Spleen (tissue), 11 donors: ENCODE measurements at regions not wholly inside any gene's neighbourhood (a gene's known extent, or its start where the extent isn't known, plus 50 kb on each side); places are given as distances from the start of the nearest gene placed in this dataset.

Experiments
- DNase-seq: peaks from one replicate; pipeline ENCODE4 v3.0.0-alpha.2; 2020
- H3K27ac ChIP-seq, 8 donors: fragments of 200-600 bp; sonication (generic) in 7 of 8; 1 replicate in 4 of 8; 2 replicates in 4 of 8; pipeline versions ENCODE4 v1.5.0 to v1.8.0; 2016 to 2021; ENCODE audit warnings: inconsistent platforms in 4 of 8, mild to moderate bottlenecking in 4 of 8, moderate library complexity in 1 of 8
- H3K27me3 ChIP-seq, 7 donors: fragments of 200-600 bp; sonication (generic) in 6 of 7; replicated peaks in 1 of 7; 1 replicate in 4 of 7; 2 replicates in 3 of 7; pipeline versions ENCODE4 v1.5.0 to v1.8.0; 2016 to 2021; ENCODE audit warnings: inconsistent platforms in 3 of 7, mild to moderate bottlenecking in 1 of 7
- H3K36me3 ChIP-seq, 6 donors: fragments of 200-600 bp; sonication (generic) in 5 of 6; 1 replicate in 4 of 6; 2 replicates in 2 of 6; pipeline versions ENCODE4 v1.5.0 to v1.8.0; 2016 to 2021; ENCODE audit warnings: inconsistent platforms in 2 of 6
- H3K4me1 ChIP-seq, 6 donors: fragments of 200-600 bp; sonication (generic) in 5 of 6; 1 replicate in 3 of 6; 2 replicates in 3 of 6; pipeline versions ENCODE4 v1.5.0 to v1.8.0; 2016 to 2021; ENCODE audit warnings: inconsistent platforms in 3 of 6
- H3K4me3 ChIP-seq, 8 donors: fragments of 200-600 bp; sonication (generic) in 7 of 8; 1 replicate in 4 of 8; 2 replicates in 4 of 8; pipeline versions ENCODE4 v1.5.0 to v1.8.0; 2016 to 2021; ENCODE audit warnings: inconsistent platforms in 4 of 8, mild to moderate bottlenecking in 4 of 8, moderate library complexity in 2 of 8
- H3K9me3 ChIP-seq, 8 donors: fragments of 200-600 bp; sonication (generic) in 7 of 8; 1 replicate in 4 of 8; 2 replicates in 4 of 8; pipeline versions ENCODE4 v1.5.0 to v1.8.0; 2016 to 2021; ENCODE audit warnings: inconsistent platforms in 4 of 8
- POLR2A ChIP-seq, 3 donors: fragments of 450-650 bp; IDR thresholded peaks; one replicate each; pipeline ENCODE4 v1.5.1; 2017; ENCODE audit warnings: antibody characterized with exemption in 3 of 3, mild to moderate bottlenecking in 1 of 3
- POLR2AphosphoS5 ChIP-seq, 3 donors: sonication (generic); formaldehyde crosslinking; IDR thresholded peaks; one replicate each; pipeline ENCODE4 v1.5.1; 2017; ENCODE audit warnings: antibody characterized with exemption in 3 of 3
- WGBS, 5 donors: extraction: QIAGEN DNeasy Blood & Tissue Kit in 3 of 5; methylation state at CpG; one replicate each; pipeline versions ENCODE4 v1.1.5 to v1.1.7; 2013 to 2018; 5-methylcytosine and 5-hydroxymethylcytosine counted together
- intact Hi-C: fragments of 100-400 bp; cut with DNase I; formaldehyde crosslinking; loops from one replicate; pipeline ENCODE4 v1.15.0; 2023; ENCODE audit warnings: low total_unique reads
- TF ChIP-seq, protein P1 (sequence below), 11 experiments: fragments of 200-600 bp in 7 of 11; fragments of 450-650 bp in 4 of 11; sonication (generic) in 4 of 11; IDR thresholded peaks in 8 of 11; conservative IDR thresholded peaks in 3 of 11; 1 replicate in 7 of 11; 2 replicates in 4 of 11; pipeline versions ENCODE4 v1.4.0 to v1.8.0; 2016 to 2021; ENCODE audit warnings: antibody characterized with exemption in 11 of 11, inconsistent platforms in 4 of 11, mild to moderate bottlenecking in 1 of 11
- donor health status: healthy with polysubstance abuse.
- donor health status: DM: no; HTN: no; CAD: no; lungs with moderate emphysema.
- donor health status: DM: no; HTN: no; CAD: no.
- donor health status: Bipolar disorder and iron deficiency.
- donor health status: healthy.
- donor health status: DM: no; HTN: no; CAD: no.
- donor health status: DM: yes; HTN: yes; CAD: no.

DNA sequence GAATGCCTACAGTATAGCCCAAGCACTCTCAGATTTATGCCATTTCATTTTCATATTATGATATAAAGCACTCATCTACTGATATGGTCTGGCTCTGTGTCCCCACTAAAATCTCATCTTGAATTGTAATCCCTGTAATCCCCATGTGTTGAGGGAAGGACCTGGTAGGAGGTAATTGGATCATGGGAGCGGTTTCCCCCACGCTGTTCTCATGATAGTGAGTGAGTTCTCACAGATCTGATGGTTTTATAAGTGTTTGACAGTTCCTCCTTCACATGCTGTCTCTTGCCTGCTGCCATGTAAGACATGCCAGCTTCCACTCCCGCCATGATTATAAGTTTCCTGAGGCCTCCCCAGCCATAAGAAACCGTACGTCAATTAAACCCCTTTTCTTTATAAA is 171.7 kb downstream of the OTOR start:
- TF ChIP-seq, protein P1, sequence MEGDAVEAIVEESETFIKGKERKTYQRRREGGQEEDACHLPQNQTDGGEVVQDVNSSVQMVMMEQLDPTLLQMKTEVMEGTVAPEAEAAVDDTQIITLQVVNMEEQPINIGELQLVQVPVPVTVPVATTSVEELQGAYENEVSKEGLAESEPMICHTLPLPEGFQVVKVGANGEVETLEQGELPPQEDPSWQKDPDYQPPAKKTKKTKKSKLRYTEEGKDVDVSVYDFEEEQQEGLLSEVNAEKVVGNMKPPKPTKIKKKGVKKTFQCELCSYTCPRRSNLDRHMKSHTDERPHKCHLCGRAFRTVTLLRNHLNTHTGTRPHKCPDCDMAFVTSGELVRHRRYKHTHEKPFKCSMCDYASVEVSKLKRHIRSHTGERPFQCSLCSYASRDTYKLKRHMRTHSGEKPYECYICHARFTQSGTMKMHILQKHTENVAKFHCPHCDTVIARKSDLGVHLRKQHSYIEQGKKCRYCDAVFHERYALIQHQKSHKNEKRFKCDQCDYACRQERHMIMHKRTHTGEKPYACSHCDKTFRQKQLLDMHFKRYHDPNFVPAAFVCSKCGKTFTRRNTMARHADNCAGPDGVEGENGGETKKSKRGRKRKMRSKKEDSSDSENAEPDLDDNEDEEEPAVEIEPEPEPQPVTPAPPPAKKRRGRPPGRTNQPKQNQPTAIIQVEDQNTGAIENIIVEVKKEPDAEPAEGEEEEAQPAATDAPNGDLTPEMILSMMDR (IDR thresholded peaks at IDR 0.05 in 8 of 11, conservative IDR thresholded peaks at IDR 0.05 in 3 of 11): no peak
- TF ChIP-seq POLR2A (IDR thresholded peaks at IDR 0.05): no peak
- TF ChIP-seq POLR2AphosphoS5 (IDR thresholded peaks at IDR 0.05): no peak
- Histone ChIP-seq H3K9me3 (peaks cover 0 to 3% (median 0%) of the 10 kb centered on the region in 8 donors), H3K27ac (no peak overlapping the region), H3K36me3 (no peaks in the 10 kb centered on the region), H3K4me1 (no peaks in the 10 kb centered on the region), H3K4me3 (no peak overlapping the region), H3K27me3 (no peaks in the 10 kb centered on the region)
- intact Hi-C loops: no loop called here
- 66 to 72% (median 71%) methylated on average over 5 of the region's 5 CpGs for WGBS, 5 donors
- DNase-seq: no peak

DNA sequence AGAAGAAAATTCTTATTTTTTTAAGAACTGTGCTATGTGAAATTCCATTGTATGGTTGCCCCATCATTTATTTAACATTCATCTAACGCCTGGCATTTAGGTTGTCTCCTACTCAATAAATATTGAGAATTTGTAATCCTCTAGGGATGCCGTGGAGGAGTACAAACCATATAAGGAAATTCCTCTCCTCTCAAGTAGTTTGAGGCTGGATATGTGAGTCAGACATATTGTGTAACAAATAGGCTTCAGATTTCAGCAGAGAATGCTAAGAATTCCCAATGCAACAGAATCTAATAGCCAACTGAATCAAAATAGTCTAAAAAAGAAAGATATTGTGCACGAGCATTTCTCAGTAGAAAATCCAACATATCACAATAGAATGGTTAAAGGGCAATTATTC is 174.7 kb downstream of the OTOR start:
- H3K4me1 ChIP-seq: no peaks in the 10 kb centered on the region
- intact Hi-C loops: no loop called here
- WGBS, 5 donors: 50 to 69% (median 60%) methylated on average over 3 of the region's 3 CpGs
- no peaks in the 10 kb centered on the region for H3K27me3 ChIP-seq
- H3K36me3 ChIP-seq: no peaks in the 10 kb centered on the region
- no peak overlapping the region for H3K4me3 ChIP-seq
- H3K9me3 ChIP-seq: no peaks in the 10 kb centered on the region
- no peak for DNase-seq
- no peak overlapping the region for H3K27ac ChIP-seq
- TF ChIP-seq POLR2A (IDR thresholded peaks at IDR 0.05): no peak
- TF ChIP-seq, protein P1 (IDR thresholded peaks at IDR 0.05 in 8 of 11, conservative IDR thresholded peaks at IDR 0.05 in 3 of 11): no peak
- TF ChIP-seq POLR2AphosphoS5 (IDR thresholded peaks at IDR 0.05): no peak

DNA sequence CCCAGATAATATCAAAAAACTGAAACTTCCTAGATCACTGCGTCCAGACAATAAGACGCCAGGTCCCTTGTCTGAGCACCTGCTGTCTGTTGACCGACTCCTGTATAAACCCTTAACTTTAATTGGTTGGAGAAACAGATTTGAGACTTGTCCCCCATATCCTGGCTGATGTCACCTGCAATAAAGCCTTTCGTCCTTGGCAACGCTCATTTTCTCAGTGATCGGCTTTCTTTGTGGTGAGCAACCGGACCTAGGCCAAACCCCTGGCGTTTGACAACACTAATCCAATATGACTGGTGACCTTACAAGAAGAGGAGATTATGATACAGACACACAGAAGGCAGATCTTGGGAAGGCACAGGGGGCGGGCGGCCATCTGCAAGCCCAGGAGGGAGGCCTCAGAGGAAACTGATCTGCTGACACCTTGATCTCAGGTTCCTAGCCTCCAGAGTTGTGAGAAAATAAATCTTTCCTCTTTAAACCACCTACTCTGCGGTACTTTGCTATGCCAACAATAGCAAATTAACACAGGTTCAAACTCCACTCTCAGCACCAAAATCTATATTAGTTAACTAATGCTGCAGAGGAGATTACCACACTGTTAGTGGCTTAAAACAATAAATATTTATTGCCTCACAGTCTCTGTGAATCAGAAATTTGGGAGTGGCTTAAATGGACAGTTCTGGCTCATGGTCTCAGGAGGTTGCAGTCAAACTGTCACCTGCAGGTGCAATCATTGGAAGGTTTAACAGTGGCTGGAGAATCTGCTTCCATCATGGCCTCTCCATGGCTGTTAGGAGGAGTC is 178.7 kb downstream of the OTOR start:
- intact Hi-C loops: no loop called here
- TF ChIP-seq POLR2A (IDR thresholded peaks at IDR 0.05) (no peak), POLR2AphosphoS5 (IDR thresholded peaks at IDR 0.05) (no peak)
- TF ChIP-seq, protein P1 (IDR thresholded peaks at IDR 0.05 in 8 of 11, conservative IDR thresholded peaks at IDR 0.05 in 3 of 11): no peak
- Histone ChIP-seq H3K4me3 (no peak overlapping the region), H3K36me3 (no peaks in the 10 kb centered on the region), H3K9me3 (peaks cover 0 to 4% (median 0%) of the 10 kb centered on the region in 8 donors), H3K27ac (no peak overlapping the region), H3K27me3 (no peaks in the 10 kb centered on the region), H3K4me1 (no peaks in the 10 kb centered on the region)
- WGBS, 5 donors: 86 to 94% (median 90%) methylated on average over 11 of the region's 11 CpGs
- no peak for DNase-seq

DNA sequence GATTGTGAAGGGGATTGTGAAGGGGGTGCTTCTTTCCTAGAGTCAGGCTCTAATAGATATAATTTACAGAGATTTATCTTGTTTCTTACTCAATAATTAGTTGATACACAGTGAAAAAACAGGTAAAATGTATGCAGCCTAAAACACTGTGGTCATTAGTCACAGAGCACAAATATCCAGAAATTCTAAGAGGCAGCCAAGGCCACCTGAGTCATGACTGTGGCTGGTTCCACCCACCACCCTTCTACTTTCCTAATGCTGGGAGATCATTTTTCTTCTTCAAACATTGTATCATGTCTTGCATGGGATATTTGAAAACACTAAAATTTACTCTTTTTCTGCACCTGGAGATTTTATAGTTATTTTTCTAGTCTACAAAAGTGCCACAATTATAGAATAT is 181.6 kb downstream of the OTOR start:
- DNase-seq: no peak
- intact Hi-C loops: no loop called here
- Histone ChIP-seq H3K27ac (no peak overlapping the region), H3K36me3 (no peaks in the 10 kb centered on the region), H3K27me3 (no peaks in the 10 kb centered on the region), H3K4me1 (no peaks in the 10 kb centered on the region), H3K4me3 (no peak overlapping the region), H3K9me3 (peaks cover 0 to 4% (median 0%) of the 10 kb centered on the region in 8 donors)
- TF ChIP-seq POLR2A (IDR thresholded peaks at IDR 0.05) (no peak), POLR2AphosphoS5 (IDR thresholded peaks at IDR 0.05) (no peak)
- TF ChIP-seq, protein P1 (IDR thresholded peaks at IDR 0.05 in 8 of 11, conservative IDR thresholded peaks at IDR 0.05 in 3 of 11): no peak
